K562 (cell line): ENCODE measurements at regions not wholly inside any gene's neighbourhood (a gene's known extent, or its start where the extent isn't known, plus 50 kb on each side); places are given as distances from the start of the nearest gene placed in this dataset.

Experiments
- ATAC-seq: fragments of 200-7000 bp; cut with Tn5 transposase; 3 replicates; pipeline ENCODE4 v1.9.1; 2020; ENCODE audit warnings: moderate library complexity
- BruUV-seq: library from RNA; stranded (reverse); fragments of 400-500 nt; replicated peaks from 2 replicates; lab custom pipeline; 2021; lab: Mats Ljungman, UMichigan
- CTCF ChIA-PET: fragments of 300-600 bp; formaldehyde crosslinking; extraction: SDS; loops from one replicate; lab custom pipeline; 2021; ENCODE audit warnings: low intra/inter-chr PET ratio; lab: Yijun Ruan, JAX
- POLR2A ChIA-PET: fragments of 300-600, 350-650 bp; sonication (Branson Sonifier 250); formaldehyde crosslinking; extraction: SDS; loops from one replicate; lab custom pipeline; 2021; ENCODE audit warnings: antibody characterized with exemption, inconsistent platforms; lab: Yijun Ruan, JAX
- DNase-seq, 4 experiments: peaks; one replicate each; pipeline versions ENCODE4 v3.0.0 to v3.0.0-alpha.2; 2011 to 2018; ENCODE audit warnings: low spot score in 3 of 4, mixed read lengths in 3 of 4; ENCODE audit errors: extremely low read depth in 1 of 4
- FAIRE-seq: peaks from 2 replicates; lab custom pipeline; 2011; peaks lifted over from hg19 to GRCh38; lab: Jason Lieb, UNC
- H2AFZ ChIP-seq: 2 replicates; pipeline ENCODE4 v1.6.0; 2011; ENCODE audit warnings: low read depth, low read length, control low read depth, inconsistent platforms
- H3K27ac ChIP-seq: fragments of 200-600 bp; 3 replicates; pipeline ENCODE4 v1.8.0; 2011; ENCODE audit warnings: low read depth, mild to moderate bottlenecking, control low read depth, inconsistent platforms, low read length, moderate library complexity, mixed read lengths; ENCODE audit errors: extremely low read depth
- H3K27me3 ChIP-seq, 2 experiments: fragments of 300-600 bp in 1 of 2; 2 replicates in 1 of 2; 3 replicates in 1 of 2; pipeline versions ENCODE4 v1.6.0 to v1.8.0; 2011; ENCODE audit warnings: inconsistent platforms in 2 of 2, low read length in 2 of 2, mild to moderate bottlenecking in 1 of 2, mixed read lengths in 1 of 2, moderate library complexity in 1 of 2; ENCODE audit not compliant: control insufficient read depth in 2 of 2, insufficient read depth in 2 of 2
- H3K36me3 ChIP-seq: fragments of 300-600 bp; 3 replicates; pipeline ENCODE4 v1.8.0; 2011; ENCODE audit warnings: mild to moderate bottlenecking, low read length, inconsistent platforms; ENCODE audit not compliant: control insufficient read depth, insufficient read depth
- H3K4me1 ChIP-seq, 2 experiments: fragments of 200-600 bp in 1 of 2; replicated peaks in 1 of 2; 2 replicates in 1 of 2; 3 replicates in 1 of 2; pipeline versions ENCODE4 v1.5.1 to v1.8.0; 2011; ENCODE audit warnings: inconsistent platforms in 2 of 2, low read length in 2 of 2, mild to moderate bottlenecking in 1 of 2, mixed read lengths in 1 of 2, moderate library complexity in 1 of 2; ENCODE audit not compliant: control insufficient read depth in 2 of 2, insufficient read depth in 2 of 2
- H3K4me2 ChIP-seq: 2 replicates; pipeline ENCODE4 v1.6.1; 2011; ENCODE audit warnings: low read length, control low read depth, inconsistent platforms, mixed read lengths; ENCODE audit not compliant: insufficient read depth
- H3K4me3 ChIP-seq: fragments of 200-600 bp; sonication (generic), shearing (Covaris generic); 2 replicates; pipeline ENCODE4 v1.5.1; 2016; ENCODE audit warnings: control low read depth, inconsistent platforms
- H3K79me2 ChIP-seq: fragments of 200-600 bp; 3 replicates; pipeline ENCODE4 v1.8.0; 2011; ENCODE audit warnings: low read length, inconsistent platforms; ENCODE audit not compliant: control insufficient read depth, insufficient read depth
- H3K9ac ChIP-seq, 2 experiments: 2 replicates each; pipeline versions ENCODE4 v1.6.0 to v1.6.1; 2011; ENCODE audit warnings: low read depth in 2 of 2, low read length in 2 of 2, control low read depth in 1 of 2, inconsistent platforms in 1 of 2, mild to moderate bottlenecking in 1 of 2, mixed read lengths in 1 of 2; ENCODE audit not compliant: insufficient read depth in 1 of 2
- H3K9me1 ChIP-seq: one replicate; pipeline ENCODE4 v1.6.0; 2011; ENCODE audit warnings: inconsistent platforms, mild to moderate bottlenecking, low read length, moderate library complexity; ENCODE audit not compliant: control insufficient read depth, insufficient read depth
- H3K9me3 ChIP-seq: replicated peaks from 2 replicates; pipeline ENCODE4 v1.5.1; 2011; ENCODE audit warnings: low read depth, low read length, inconsistent platforms; ENCODE audit not compliant: control insufficient read depth, insufficient read depth
- H4K20me1 ChIP-seq: replicated peaks from 2 replicates; pipeline ENCODE4 v1.6.1; 2011; ENCODE audit warnings: low read length, inconsistent platforms, mixed read lengths; ENCODE audit not compliant: control insufficient read depth, insufficient read depth
- ADNP ChIP-seq: fragments of 200-800 bp; sonication (Bioruptor generic); IDR thresholded peaks from 2 replicates; pipeline ENCODE4 v1.6.1; 2016; ENCODE audit warnings: missing genetic modification characterization, missing compliant biosample characterization
- COPS2 ChIP-seq: fragments of 450-650 bp; conservative IDR thresholded peaks from 2 replicates; pipeline ENCODE4 v1.6.1; 2016; ENCODE audit warnings: mild to moderate bottlenecking, moderate library complexity
- ILF3 ChIP-seq: fragments of 450-650 bp; IDR thresholded peaks from 2 replicates; pipeline ENCODE4 v1.6.1; 2018; ENCODE audit warnings: antibody characterized with exemption, mild to moderate bottlenecking, moderate library complexity, borderline replicate concordance
- KLF10 ChIP-seq: fragments of 250-450 bp; sonication (Bioruptor Pico); IDR thresholded peaks from 2 replicates; pipeline ENCODE4 v1.6.1; 2021; ENCODE audit warnings: matching md5 sums
- LCOR ChIP-seq: sonication (generic); formaldehyde crosslinking; IDR thresholded peaks from 2 replicates; pipeline ENCODE4 v1.8.0; 2022; ENCODE audit warnings: mild to moderate bottlenecking, missing genetic modification reagents
- MXI1 ChIP-seq: IDR thresholded peaks from 2 replicates; pipeline ENCODE4 v1.6.1; 2011; ENCODE audit warnings: low read depth, mild to moderate bottlenecking, improper control_type of control experiment, low read length
- NUFIP1 ChIP-seq: fragments of 450-650 bp; IDR thresholded peaks from 2 replicates; pipeline ENCODE4 v1.6.1; 2018; ENCODE audit not compliant: partially characterized antibody
- U2AF1 ChIP-seq: fragments of 200-400 bp; formaldehyde crosslinking; optimal IDR thresholded peaks from 2 replicates; pipeline ENCODE3; 2017; ENCODE audit warnings: mild to moderate bottlenecking, low read depth, low read length, moderate library complexity
- ZBTB8A ChIP-seq: fragments of 450-650 bp; IDR thresholded peaks from 2 replicates; pipeline ENCODE4 v1.6.1; 2018; ENCODE audit warnings: mild to moderate bottlenecking, moderate library complexity; ENCODE audit not compliant: partially characterized antibody
- ZC3H11A ChIP-seq: IDR thresholded peaks from 2 replicates; pipeline ENCODE4 v1.6.1; 2012; ENCODE audit warnings: low read depth, low read length, improper control_type of control experiment
- ZC3H4 ChIP-seq: sonication (generic); formaldehyde crosslinking; IDR thresholded peaks from 2 replicates; pipeline ENCODE4 v1.9.0; 2021; ENCODE audit warnings: missing genetic modification reagents, borderline replicate concordance
- ZFPM2 ChIP-seq: fragments of 250-450 bp; sonication (Bioruptor Pico); IDR thresholded peaks from 2 replicates; pipeline ENCODE4 v1.5.1; 2022; ENCODE audit warnings: mild to moderate bottlenecking
- ZNF830 ChIP-seq: fragments of 250-450 bp; sonication (Bioruptor Pico); IDR thresholded peaks from 2 replicates; pipeline ENCODE4 v1.5.0; 2021; ENCODE audit warnings: mild to moderate bottlenecking
- WGBS: fragments of 100-300 bp; shearing (Covaris generic); methylation state at CpG from one replicate; pipeline ENCODE4 v1.1.6; 2016; ENCODE audit warnings: low coverage, mixed read lengths; ENCODE audit not compliant: insufficient coverage; ENCODE audit errors: missing lambda C conversion rate; 5-methylcytosine and 5-hydroxymethylcytosine counted together
- in situ Hi-C: fragments of 300-500 bp; cut with MboI; formaldehyde crosslinking; loops from 4 replicates; pipeline ENCODE4 v1.15.0; 2018; ENCODE audit warnings: inconsistent platforms, mixed read lengths
- intact Hi-C: fragments of 100-400 bp; cut with micrococcal nuclease; formaldehyde crosslinking; loops from 2 replicates; pipeline ENCODE4 v1.14.2; 2022
- TF ChIP-seq, protein P1 (sequence below): sonication (generic); formaldehyde crosslinking; IDR thresholded peaks from 2 replicates; pipeline ENCODE4 v1.8.1; 2023; ENCODE audit warnings: mild to moderate bottlenecking, missing genetic modification reagents

DNA sequence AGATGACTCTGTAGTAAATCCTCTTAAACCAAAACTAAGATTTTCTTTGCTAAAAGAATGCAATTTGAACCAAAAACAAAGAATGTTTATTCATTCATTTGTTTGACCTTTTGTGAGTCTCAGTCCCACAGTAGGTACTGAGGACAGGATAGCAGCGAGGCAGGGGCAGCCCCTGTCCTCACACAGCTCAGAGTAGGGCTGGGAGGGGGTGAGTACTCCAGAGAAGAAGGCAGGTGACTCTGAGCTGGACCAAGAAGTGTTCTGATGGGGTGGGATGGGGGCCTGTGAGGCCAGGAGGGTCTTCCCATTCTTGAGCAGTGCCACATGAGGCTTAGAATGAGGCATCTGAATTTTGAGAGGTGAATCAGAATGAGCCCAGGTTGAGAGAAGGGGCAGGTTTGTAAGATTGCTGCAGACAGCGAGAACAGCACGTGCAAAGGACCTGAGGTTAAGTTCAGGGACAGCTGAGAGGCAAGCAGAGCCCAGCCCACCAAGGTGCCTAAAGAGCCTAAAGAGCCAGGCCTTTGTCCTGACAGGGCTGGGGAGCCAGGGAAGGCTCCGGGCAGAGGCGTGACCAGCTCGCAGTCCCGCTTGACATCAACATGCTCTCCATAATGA, 56.9 kb upstream of the CHST15 start (continued):
- TF ChIP-seq ILF3 = no peak
- TF ChIP-seq COPS2 = no peak
- TF ChIP-seq ZC3H11A = no peak
- TF ChIP-seq ZNF830 = no peak
- no peak for TF ChIP-seq NUFIP1
- TF ChIP-seq ADNP (tag) = no peak
- no peak for TF ChIP-seq ZC3H4 (CRISPR knock-in tag)
- TF ChIP-seq KLF10 = no peak
- TF ChIP-seq U2AF1 = no peak
- TF ChIP-seq LCOR (CRISPR knock-in tag) = no peak

DNA sequence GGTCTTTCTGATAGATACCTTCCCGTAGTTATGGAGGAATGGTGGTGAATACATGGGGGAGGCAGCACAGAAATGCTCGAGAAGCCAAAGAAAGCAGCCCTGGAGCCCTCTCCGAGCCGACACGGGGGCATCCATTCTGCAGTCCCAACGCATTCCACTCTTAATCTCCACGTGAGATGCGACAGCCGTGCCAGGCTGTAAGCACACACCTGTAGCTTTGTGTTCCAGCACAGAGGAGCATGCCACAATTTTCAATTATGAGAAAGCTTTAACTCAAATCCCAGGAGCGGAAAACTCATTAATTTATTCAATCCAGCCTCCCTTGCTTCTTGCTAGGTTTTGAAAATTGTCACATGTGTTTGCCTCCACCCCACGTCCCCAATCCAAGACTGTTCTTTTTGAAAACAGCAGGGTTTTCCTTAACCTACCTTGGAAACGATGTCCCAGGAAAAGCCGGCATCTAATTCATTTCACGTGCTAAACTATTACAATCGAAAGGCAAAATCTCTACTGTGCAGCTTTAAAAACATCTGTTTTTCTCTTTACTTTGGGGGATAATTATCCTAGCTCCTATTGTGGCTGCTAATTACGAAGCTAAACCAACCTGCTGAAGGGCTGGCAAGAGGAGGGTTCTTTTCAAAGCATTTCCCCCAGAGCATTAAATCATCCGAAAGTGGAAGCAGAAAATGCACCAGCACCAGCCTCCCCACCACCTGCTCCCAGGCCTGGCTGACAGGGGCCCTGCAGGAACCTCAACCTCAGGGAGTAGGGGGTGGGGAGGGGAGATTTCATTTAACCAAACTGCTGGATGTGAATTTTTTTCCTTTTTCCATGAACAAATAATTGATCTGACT, 56.0 kb upstream of the CHST15 start:
- POLR2A ChIA-PET = interaction anchor here (0.6 kb wide), 1 partner anchor 9 kb away, joined by 3 read pairs; no protein-coding TSS in a partner anchor
- Histone ChIP-seq H3K9me3 (no peaks in the 10 kb centered on the region; the same call in 1 of the 2 replicates), H3K36me3 (no peaks in the 10 kb centered on the region), H3K27ac (no peak overlapping the region), H3K9me1 (no peaks in the 10 kb centered on the region), H2AFZ (no peak overlapping the region), H3K9ac (no peak overlapping the region), H3K4me3 (no peak overlapping the region), H4K20me1 (no peaks in the 10 kb centered on the region), H3K4me1 (no peaks in the 10 kb centered on the region), H3K4me2 (no peak overlapping the region), H3K27me3 (peaks cover 0 to 12% of the 10 kb centered on the region in 2 experiments; a peak in 2 of 5 replicates), H3K79me2 (no peaks in the 10 kb centered on the region)
- in situ Hi-C loops (no loop called here), intact Hi-C loops (no loop called here)
- no TSS peak for BruUV-seq
- no peak for FAIRE-seq
- no peak for ATAC-seq
- DNase-seq = no peak
- WGBS = 0% methylated on average over 16 of the region's 17 CpGs
- CTCF ChIA-PET = no interaction called here
- TF ChIP-seq MXI1 (no peak), ZFPM2 (CRISPR knock-in tag) (no peak), ZBTB8A (no peak)
- TF ChIP-seq, protein P1, sequence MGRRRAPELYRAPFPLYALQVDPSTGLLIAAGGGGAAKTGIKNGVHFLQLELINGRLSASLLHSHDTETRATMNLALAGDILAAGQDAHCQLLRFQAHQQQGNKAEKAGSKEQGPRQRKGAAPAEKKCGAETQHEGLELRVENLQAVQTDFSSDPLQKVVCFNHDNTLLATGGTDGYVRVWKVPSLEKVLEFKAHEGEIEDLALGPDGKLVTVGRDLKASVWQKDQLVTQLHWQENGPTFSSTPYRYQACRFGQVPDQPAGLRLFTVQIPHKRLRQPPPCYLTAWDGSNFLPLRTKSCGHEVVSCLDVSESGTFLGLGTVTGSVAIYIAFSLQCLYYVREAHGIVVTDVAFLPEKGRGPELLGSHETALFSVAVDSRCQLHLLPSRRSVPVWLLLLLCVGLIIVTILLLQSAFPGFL (CRISPR knock-in tag) = no peak
